GM21529 (cell line): ENCODE measurements at regions not wholly inside any gene's neighbourhood (a gene's known extent, or its start where the extent isn't known, plus 50 kb on each side); places are given as distances from the start of the nearest gene placed in this dataset.

Experiments
- ATAC-seq: cut with Tn5 transposase; IDR thresholded peaks from one replicate; pipeline ENCODE4 v1.9.1; 2021; ENCODE audit not compliant: unreplicated experiment

- ATAC-seq: no peak
Observed at GRCh38 chr1:199264911-199265310, 626.1 kb downstream of the PTPRC start.

- ATAC-seq: no peak
Observed at GRCh38 chr1:199265319-199265718, 626.5 kb downstream of the PTPRC start.

- ATAC-seq: no peak
Observed at GRCh38 chr1:199269241-199269640, 630.4 kb downstream of the PTPRC start.

GRCh38 chr1:199272139-199272544 is 633.3 kb downstream of the PTPRC start:
- no peak for ATAC-seq

GRCh38 chr1:199272628-199273086 is 633.8 kb downstream of the PTPRC start:
- peak; percentile 59 for ATAC-seq

- ATAC-seq: no peak
Observed at GRCh38 chr1:199273837-199274379, 635.1 kb downstream of the PTPRC start.

- no peak for ATAC-seq
Observed at GRCh38 chr1:199279067-199279466, 640.2 kb downstream of the PTPRC start.

- ATAC-seq: no peak
Observed at GRCh38 chr1:199279872-199280645, 641.2 kb downstream of the PTPRC start.

GRCh38 chr1:199282751-199283305 is 644.0 kb downstream of the PTPRC start:
- ATAC-seq: no peak

- ATAC-seq: no peak
Observed at GRCh38 chr1:199283794-199284193, 645.0 kb downstream of the PTPRC start.

- no peak for ATAC-seq
Observed at GRCh38 chr1:199287206-199287605, 648.4 kb downstream of the PTPRC start.

- no peak for ATAC-seq
Observed at GRCh38 chr1:199287647-199288046, 648.8 kb downstream of the PTPRC start.

- no peak for ATAC-seq
Observed at GRCh38 chr1:199290186-199290585, 651.3 kb downstream of the PTPRC start.

- ATAC-seq: no peak
Observed at GRCh38 chr1:199291022-199291740, 652.3 kb downstream of the PTPRC start.

- ATAC-seq: no peak
Observed at GRCh38 chr1:199292896-199293295, 654.1 kb downstream of the PTPRC start.

- no peak for ATAC-seq
Observed at GRCh38 chr1:199295107-199295506, 656.3 kb downstream of the PTPRC start.

GRCh38 chr1:199297174-199297573 is 658.3 kb downstream of the PTPRC start:
- ATAC-seq: no peak

- ATAC-seq: no peak
Observed at GRCh38 chr1:199297887-199298286, 659.0 kb downstream of the PTPRC start.

GRCh38 chr1:199298825-199299224 is 660.0 kb downstream of the PTPRC start:
- ATAC-seq: no peak

- ATAC-seq: no peak
Observed at GRCh38 chr1:199301472-199302217, 662.8 kb downstream of the PTPRC start.

- no peak for ATAC-seq
Observed at GRCh38 chr1:199302554-199302953, 663.7 kb downstream of the PTPRC start.
